ENCODE measurements at regions not wholly inside any gene's neighbourhood (a gene's known extent, or its start where the extent isn't known, plus 50 kb on each side); places are given as distances from the start of the nearest gene placed in this dataset.

DNA sequence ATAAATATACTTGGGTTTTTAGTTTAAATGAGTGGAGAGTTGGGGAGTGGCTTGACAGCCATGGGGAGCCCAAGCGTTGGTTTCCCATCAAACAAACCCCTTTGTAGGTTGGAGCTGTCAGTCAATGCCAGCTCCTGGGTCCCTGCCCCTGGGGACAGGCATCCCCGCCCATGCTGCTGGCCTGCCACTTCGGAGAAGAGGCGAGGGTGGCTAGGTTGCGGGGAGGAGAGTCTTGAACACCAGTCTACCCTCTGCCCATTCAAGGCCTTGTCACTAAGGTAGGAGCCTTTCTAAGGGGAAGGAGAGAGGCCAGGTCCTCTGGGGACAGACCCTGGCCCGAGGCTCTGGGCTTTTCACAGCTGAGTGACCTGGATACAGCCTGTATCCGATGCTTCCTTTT, 211.9 kb upstream of the CADM1 start (continued):
- TF ChIP-seq EZH2 (IDR thresholded peaks at IDR 0.05; ENCODE audit: low read depth, unreplicated experiment) (no peak), NANOG (IDR thresholded peaks at IDR 0.05; ENCODE audit: borderline replicate concordance) (no peak), ZNF114 (CRISPR knock-in tag; IDR thresholded peaks at IDR 0.05) (no peak)
- TF ChIP-seq, protein P1, sequence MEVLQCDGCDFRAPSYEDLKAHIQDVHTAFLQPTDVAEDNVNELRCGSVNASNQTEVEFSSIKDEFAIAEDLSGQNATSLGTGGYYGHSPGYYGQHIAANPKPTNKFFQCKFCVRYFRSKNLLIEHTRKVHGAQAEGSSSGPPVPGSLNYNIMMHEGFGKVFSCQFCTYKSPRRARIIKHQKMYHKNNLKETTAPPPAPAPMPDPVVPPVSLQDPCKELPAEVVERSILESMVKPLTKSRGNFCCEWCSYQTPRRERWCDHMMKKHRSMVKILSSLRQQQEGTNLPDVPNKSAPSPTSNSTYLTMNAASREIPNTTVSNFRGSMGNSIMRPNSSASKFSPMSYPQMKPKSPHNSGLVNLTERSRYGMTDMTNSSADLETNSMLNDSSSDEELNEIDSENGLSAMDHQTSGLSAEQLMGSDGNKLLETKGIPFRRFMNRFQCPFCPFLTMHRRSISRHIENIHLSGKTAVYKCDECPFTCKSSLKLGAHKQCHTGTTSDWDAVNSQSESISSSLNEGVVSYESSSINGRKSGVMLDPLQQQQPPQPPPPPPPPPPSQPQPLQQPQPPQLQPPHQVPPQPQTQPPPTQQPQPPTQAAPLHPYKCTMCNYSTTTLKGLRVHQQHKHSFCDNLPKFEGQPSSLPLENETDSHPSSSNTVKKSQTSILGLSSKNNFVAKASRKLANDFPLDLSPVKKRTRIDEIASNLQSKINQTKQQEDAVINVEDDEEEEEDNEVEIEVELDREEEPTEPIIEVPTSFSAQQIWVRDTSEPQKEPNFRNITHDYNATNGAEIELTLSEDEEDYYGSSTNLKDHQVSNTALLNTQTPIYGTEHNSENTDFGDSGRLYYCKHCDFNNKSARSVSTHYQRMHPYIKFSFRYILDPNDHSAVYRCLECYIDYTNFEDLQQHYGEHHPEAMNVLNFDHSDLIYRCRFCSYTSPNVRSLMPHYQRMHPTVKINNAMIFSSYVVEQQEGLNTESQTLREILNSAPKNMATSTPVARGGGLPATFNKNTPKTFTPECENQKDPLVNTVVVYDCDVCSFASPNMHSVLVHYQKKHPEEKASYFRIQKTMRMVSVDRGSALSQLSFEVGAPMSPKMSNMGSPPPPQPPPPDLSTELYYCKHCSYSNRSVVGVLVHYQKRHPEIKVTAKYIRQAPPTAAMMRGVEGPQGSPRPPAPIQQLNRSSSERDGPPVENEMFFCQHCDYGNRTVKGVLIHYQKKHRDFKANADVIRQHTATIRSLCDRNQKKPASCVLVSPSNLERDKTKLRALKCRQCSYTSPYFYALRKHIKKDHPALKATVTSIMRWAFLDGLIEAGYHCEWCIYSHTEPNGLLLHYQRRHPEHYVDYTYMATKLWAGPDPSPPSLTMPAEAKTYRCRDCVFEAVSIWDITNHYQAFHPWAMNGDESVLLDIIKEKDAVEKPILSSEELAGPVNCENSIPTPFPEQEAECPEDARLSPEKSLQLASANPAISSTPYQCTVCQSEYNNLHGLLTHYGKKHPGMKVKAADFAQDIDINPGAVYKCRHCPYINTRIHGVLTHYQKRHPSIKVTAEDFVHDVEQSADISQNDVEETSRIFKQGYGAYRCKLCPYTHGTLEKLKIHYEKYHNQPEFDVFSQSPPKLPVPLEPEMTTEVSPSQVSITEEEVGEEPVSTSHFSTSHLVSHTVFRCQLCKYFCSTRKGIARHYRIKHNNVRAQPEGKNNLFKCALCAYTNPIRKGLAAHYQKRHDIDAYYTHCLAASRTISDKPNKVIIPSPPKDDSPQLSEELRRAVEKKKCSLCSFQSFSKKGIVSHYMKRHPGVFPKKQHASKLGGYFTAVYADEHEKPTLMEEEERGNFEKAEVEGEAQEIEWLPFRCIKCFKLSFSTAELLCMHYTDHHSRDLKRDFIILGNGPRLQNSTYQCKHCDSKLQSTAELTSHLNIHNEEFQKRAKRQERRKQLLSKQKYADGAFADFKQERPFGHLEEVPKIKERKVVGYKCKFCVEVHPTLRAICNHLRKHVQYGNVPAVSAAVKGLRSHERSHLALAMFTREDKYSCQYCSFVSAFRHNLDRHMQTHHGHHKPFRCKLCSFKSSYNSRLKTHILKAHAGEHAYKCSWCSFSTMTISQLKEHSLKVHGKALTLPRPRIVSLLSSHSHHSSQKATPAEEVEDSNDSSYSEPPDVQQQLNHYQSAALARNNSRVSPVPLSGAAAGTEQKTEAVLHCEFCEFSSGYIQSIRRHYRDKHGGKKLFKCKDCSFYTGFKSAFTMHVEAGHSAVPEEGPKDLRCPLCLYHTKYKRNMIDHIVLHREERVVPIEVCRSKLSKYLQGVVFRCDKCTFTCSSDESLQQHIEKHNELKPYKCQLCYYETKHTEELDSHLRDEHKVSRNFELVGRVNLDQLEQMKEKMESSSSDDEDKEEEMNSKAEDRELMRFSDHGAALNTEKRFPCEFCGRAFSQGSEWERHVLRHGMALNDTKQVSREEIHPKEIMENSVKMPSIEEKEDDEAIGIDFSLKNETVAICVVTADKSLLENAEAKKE (CRISPR knock-in tag; IDR thresholded peaks at IDR 0.05), result no peak

DNA sequence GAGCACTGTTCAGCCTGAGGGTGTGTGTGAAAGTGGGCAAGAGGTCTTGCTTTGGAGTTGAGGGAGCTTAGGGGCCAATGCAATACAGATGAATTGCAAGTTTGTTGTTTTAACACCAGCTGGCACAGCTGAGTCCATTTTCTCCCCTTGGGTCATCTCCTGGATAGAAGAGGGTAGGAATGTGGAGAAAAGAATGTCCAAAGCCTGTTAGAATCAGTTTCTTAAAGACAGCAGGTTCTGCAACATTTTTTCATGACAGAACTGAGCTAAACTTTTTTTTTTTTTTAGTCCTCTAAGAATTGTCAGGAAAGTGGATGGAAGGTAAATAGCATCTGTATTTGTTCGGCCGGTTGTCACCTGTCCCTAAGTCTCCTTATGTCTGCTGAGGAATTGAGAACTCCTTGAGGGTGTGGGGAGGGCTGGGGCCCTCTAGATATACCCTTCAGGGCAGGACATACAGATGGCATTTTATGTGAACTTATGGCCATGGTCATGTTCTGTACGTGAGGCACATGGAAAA, 211.1 kb upstream of the CADM1 start:
- H3K27ac Mint-ChIP-seq, result no peak overlapping the region
- no peak for TF ChIP-seq POLR2AphosphoS5 (IDR thresholded peaks at IDR 0.05; ENCODE audit: low read depth)
- TF ChIP-seq, protein P2, sequence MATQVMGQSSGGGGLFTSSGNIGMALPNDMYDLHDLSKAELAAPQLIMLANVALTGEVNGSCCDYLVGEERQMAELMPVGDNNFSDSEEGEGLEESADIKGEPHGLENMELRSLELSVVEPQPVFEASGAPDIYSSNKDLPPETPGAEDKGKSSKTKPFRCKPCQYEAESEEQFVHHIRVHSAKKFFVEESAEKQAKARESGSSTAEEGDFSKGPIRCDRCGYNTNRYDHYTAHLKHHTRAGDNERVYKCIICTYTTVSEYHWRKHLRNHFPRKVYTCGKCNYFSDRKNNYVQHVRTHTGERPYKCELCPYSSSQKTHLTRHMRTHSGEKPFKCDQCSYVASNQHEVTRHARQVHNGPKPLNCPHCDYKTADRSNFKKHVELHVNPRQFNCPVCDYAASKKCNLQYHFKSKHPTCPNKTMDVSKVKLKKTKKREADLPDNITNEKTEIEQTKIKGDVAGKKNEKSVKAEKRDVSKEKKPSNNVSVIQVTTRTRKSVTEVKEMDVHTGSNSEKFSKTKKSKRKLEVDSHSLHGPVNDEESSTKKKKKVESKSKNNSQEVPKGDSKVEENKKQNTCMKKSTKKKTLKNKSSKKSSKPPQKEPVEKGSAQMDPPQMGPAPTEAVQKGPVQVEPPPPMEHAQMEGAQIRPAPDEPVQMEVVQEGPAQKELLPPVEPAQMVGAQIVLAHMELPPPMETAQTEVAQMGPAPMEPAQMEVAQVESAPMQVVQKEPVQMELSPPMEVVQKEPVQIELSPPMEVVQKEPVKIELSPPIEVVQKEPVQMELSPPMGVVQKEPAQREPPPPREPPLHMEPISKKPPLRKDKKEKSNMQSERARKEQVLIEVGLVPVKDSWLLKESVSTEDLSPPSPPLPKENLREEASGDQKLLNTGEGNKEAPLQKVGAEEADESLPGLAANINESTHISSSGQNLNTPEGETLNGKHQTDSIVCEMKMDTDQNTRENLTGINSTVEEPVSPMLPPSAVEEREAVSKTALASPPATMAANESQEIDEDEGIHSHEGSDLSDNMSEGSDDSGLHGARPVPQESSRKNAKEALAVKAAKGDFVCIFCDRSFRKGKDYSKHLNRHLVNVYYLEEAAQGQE (IDR thresholded peaks at IDR 0.05; ENCODE audit: unreplicated experiment), result no peak
- TF ChIP-seq, protein P1 (CRISPR knock-in tag; IDR thresholded peaks at IDR 0.05), result no peak

More for the DNA sequence above, 211.1 kb upstream of the CADM1 start:
- H3K36me3 Mint-ChIP-seq (ENCODE audit: low read depth), result no peaks in the 10 kb centered on the region
- no peaks in the 10 kb centered on the region for H3K9me2 ChIP-seq (ENCODE audit: insufficient read depth)
- no peak overlapping the region for H3K4me3 ChIP-seq
- no peaks in the 10 kb centered on the region for H4K20me1 ChIP-seq (replicated peaks; ENCODE audit: insufficient read depth)
- no peak overlapping the region for H3K4me2 ChIP-seq
- no peaks in the 10 kb centered on the region for H3K36me3 ChIP-seq (ENCODE audit: insufficient read depth)
- peaks cover 6% of the 10 kb centered on the region; the same call in 1 of the 3 replicates for H3K4me1 Mint-ChIP-seq
- no peaks in the 10 kb centered on the region for H3K4me1 ChIP-seq (ENCODE audit: insufficient read depth)
- ATAC-seq (no peak), DNase-seq (ENCODE audit: low spot score) (no peak)
- no peaks in the 10 kb centered on the region; the same call in 2 of the 3 replicates for H3K9me3 Mint-ChIP-seq
- H3F3A ChIP-seq (replicated peaks; ENCODE audit: low read depth), result no peaks in the 10 kb centered on the region
- no peak overlapping the region for H2AFZ ChIP-seq
- no peaks in the 10 kb centered on the region for H3K27me3 ChIP-seq (ENCODE audit: insufficient read depth)
- no peak overlapping the region for H3K27ac ChIP-seq (ENCODE audit: low read depth)
- H3K27me3 Mint-ChIP-seq (ENCODE audit: insufficient read depth, low read depth, poor library complexity), result peaks cover 3% of the 10 kb centered on the region
- H3K4me3 Mint-ChIP-seq, result no peak overlapping the region
- H3K79me2 ChIP-seq (replicated peaks; ENCODE audit: insufficient read depth), result no peaks in the 10 kb centered on the region
